HepG2 (cell line): ENCODE measurements at regions not wholly inside any gene's neighbourhood (a gene's known extent, or its start where the extent isn't known, plus 50 kb on each side); places are given as distances from the start of the nearest gene placed in this dataset.

ENCODE experiments used
- CAMTA2 ChIP-seq: sonication (generic); formaldehyde crosslinking; IDR thresholded peaks from 2 replicates; pipeline ENCODE4 v1.4.0; 2020; ENCODE audit warnings: mild to moderate bottlenecking, missing genetic modification reagents, borderline replicate concordance
- RBM39 ChIP-seq: fragments of 200-400 bp; formaldehyde crosslinking; IDR thresholded peaks from one replicate; pipeline ENCODE4 v1.6.1; 2018; ENCODE audit warnings: antibody characterized with exemption, mild to moderate bottlenecking, low read depth, low read length; ENCODE audit not compliant: poor library complexity, severe bottlenecking
- TF ChIP-seq, protein P1 (sequence below): IDR thresholded peaks from 2 replicates; pipeline ENCODE4 v1.6.1; 2012; ENCODE audit warnings: inconsistent platforms

DNA sequence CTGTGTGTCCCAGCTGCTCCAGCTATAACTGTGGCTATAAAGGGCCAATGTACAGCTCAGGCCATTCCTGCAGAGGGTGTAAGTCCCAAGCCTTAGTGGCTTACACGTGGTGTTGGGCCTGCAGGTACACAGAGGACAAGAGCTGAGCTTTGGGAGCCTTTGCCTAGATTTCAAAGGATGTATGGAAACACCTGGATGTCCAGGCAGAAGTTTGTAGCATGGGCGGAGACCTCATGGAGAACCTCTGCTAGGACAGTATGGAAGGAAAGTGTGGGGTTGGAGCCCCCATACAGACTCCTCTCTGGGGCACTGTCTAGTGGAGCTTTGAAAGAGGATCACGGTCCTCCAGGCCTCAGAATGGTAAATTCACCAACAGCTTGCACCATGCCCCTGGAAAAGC lies 113.9 kb downstream of the RGS21 start:
- TF ChIP-seq, protein P1, sequence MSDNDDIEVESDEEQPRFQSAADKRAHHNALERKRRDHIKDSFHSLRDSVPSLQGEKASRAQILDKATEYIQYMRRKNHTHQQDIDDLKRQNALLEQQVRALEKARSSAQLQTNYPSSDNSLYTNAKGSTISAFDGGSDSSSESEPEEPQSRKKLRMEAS: no peak
- TF ChIP-seq CAMTA2: no peak
- TF ChIP-seq RBM39: no peak
